B cell (primary cell): ENCODE measurements at regions not wholly inside any gene's neighbourhood (a gene's known extent, or its start where the extent isn't known, plus 50 kb on each side); places are given as distances from the start of the nearest gene placed in this dataset.

ENCODE experiments used
- ATAC-seq: fragments of 200-7000 bp; cut with Tn5 transposase; one replicate; pipeline ENCODE4 v1.10.0; 2021; ENCODE audit warnings: low read depth, mild to moderate bottlenecking, moderate number of reproducible peaks, moderate library complexity
- CTCF ChIA-PET: fragments of 350-600 bp; sonication (Branson Sonifier 250); formaldehyde crosslinking; loops from one replicate; lab custom pipeline; 2021; ENCODE audit warnings: antibody characterized with exemption, inconsistent platforms; lab: Charles Lee
- POLR2A ChIA-PET: fragments of 350-600 bp; sonication (Branson Sonifier 250); formaldehyde crosslinking; loops from one replicate; lab custom pipeline; 2021; ENCODE audit warnings: antibody characterized with exemption; lab: Charles Lee
- DNase-seq: peaks from one replicate; pipeline ENCODE4 v3.0.0; 2013
- H2AFZ ChIP-seq: 2 replicates; pipeline ENCODE4 v1.6.1; 2012; ENCODE audit warnings: mild to moderate bottlenecking, low read depth, low read length; ENCODE audit not compliant: insufficient read depth, poor library complexity, severe bottlenecking
- H3K27ac ChIP-seq, 2 donors: 1 replicate in 1 of 2; 2 replicates in 1 of 2; pipeline ENCODE4 v1.5.1; 2012 to 2013; ENCODE audit warnings: low read length in 2 of 2, mild to moderate bottlenecking in 2 of 2, moderate library complexity in 1 of 2
- H3K27me3 ChIP-seq, 4 experiments: fragments of 200-600 bp in 1 of 4; sonication (generic) in 1 of 4; replicated peaks in 1 of 4; 1 replicate in 2 of 4; 2 replicates in 2 of 4; pipeline versions ENCODE4 v1.6.1 to v1.7.0; 2013 to 2016; ENCODE audit warnings: low read length in 3 of 4, mild to moderate bottlenecking in 2 of 4, mixed read lengths in 1 of 4, moderate library complexity in 1 of 4; ENCODE audit not compliant: insufficient read depth in 4 of 4, control insufficient read depth in 3 of 4; ENCODE audit errors: control extremely low read depth in 1 of 4
- H3K36me3 ChIP-seq, 2 experiments: replicated peaks in 1 of 2; 1 replicate in 1 of 2; 2 replicates in 1 of 2; pipeline versions ENCODE4 v1.6.1 to v1.7.1; 2013; ENCODE audit warnings: low read length in 1 of 2; ENCODE audit not compliant: insufficient read depth in 2 of 2, control insufficient read depth in 1 of 2; ENCODE audit errors: control extremely low read depth in 1 of 2, extremely low read depth in 1 of 2
- H3K4me1 ChIP-seq, 2 donors: fragments of 200-600 bp in 1 of 2; sonication (generic) in 1 of 2; 1 replicate in 1 of 2; 2 replicates in 1 of 2; pipeline versions ENCODE4 v1.5.1 to v1.6.1; 2013 to 2017; ENCODE audit warnings: low read length in 2 of 2; ENCODE audit not compliant: control insufficient read depth in 2 of 2, insufficient read depth in 2 of 2
- H3K4me2 ChIP-seq: replicated peaks from 2 replicates; pipeline ENCODE3; 2012; ENCODE audit warnings: mild to moderate bottlenecking, low read depth, low read length; ENCODE audit not compliant: poor library complexity, severe bottlenecking
- H3K4me3 ChIP-seq, 5 experiments: fragments of 200-600 bp in 1 of 5; sonication (generic) in 1 of 5; 1 replicate in 3 of 5; 2 replicates in 2 of 5; pipeline versions ENCODE4 v1.5.1 to v1.7.0; 2011 to 2016; ENCODE audit warnings: low read length in 4 of 5, mild to moderate bottlenecking in 4 of 5, low read depth in 2 of 5, control low read depth in 1 of 5, moderate library complexity in 1 of 5; ENCODE audit not compliant: insufficient read depth in 1 of 5; ENCODE audit errors: control extremely low read depth in 1 of 5, extremely low read depth in 1 of 5
- H3K79me2 ChIP-seq: fragments of 200-600 bp; sonication (generic); one replicate; pipeline ENCODE4 v1.6.0; 2016; ENCODE audit warnings: low read length; ENCODE audit not compliant: control insufficient read depth, insufficient read depth
- H3K9ac ChIP-seq: fragments of 200-600 bp; sonication (generic); 2 replicates; pipeline ENCODE4 v1.6.1; 2017; ENCODE audit warnings: mild to moderate bottlenecking, low read length, moderate library complexity
- H3K9me3 ChIP-seq, 3 donors: one replicate each; pipeline versions ENCODE4 v1.6.1 to v1.7.1; 2013; ENCODE audit warnings: low read length in 2 of 3; ENCODE audit not compliant: control insufficient read depth in 2 of 3, insufficient read depth in 1 of 3; ENCODE audit errors: control extremely low read depth in 1 of 3
- H4K20me1 ChIP-seq: 2 replicates; pipeline ENCODE4 v1.6.0; 2012; ENCODE audit warnings: mild to moderate bottlenecking, low read length; ENCODE audit not compliant: insufficient read depth, control insufficient read depth, poor library complexity, severe bottlenecking
- H3K27ac Mint-ChIP-seq: one replicate; pipeline ENCODE4 v1.8.0; 2021; ENCODE audit warnings: mixed read lengths
- H3K27me3 Mint-ChIP-seq: one replicate; pipeline ENCODE4 v1.8.0; 2021; ENCODE audit warnings: mixed read lengths
- H3K4me1 Mint-ChIP-seq: one replicate; pipeline ENCODE4 v1.8.0; 2021; ENCODE audit warnings: mixed read lengths
- H3K4me3 Mint-ChIP-seq: one replicate; pipeline ENCODE4 v1.8.0; 2021; ENCODE audit warnings: mixed read lengths
- H3K9me3 Mint-ChIP-seq: one replicate; pipeline ENCODE4 v1.8.0; 2022; ENCODE audit warnings: mixed read lengths; ENCODE audit not compliant: insufficient read depth
- EZH2 ChIP-seq: IDR thresholded peaks from 2 replicates; pipeline ENCODE4 v1.6.1; 2012; ENCODE audit warnings: borderline replicate concordance, low read depth, mild to moderate bottlenecking, moderate library complexity, low read length; ENCODE audit not compliant: insufficient read depth, poor library complexity, severe bottlenecking
- WGBS: methylation state at CpG from one replicate; pipeline ENCODE4 v1.1.5; 2013; ENCODE audit warnings: missing lambda C conversion rate; ENCODE audit not compliant: insufficient coverage; 5-methylcytosine and 5-hydroxymethylcytosine counted together
- intact Hi-C: fragments of 100-400 bp; cut with micrococcal nuclease; formaldehyde crosslinking; loops from one replicate; pipeline ENCODE4 v1.10.0; 2022
- TF ChIP-seq, protein P1 (sequence below): fragments of 200-600 bp; IDR thresholded peaks from one replicate; pipeline ENCODE4 v1.8.0; 2022; ENCODE audit warnings: antibody characterized with exemption, mild to moderate bottlenecking

DNA sequence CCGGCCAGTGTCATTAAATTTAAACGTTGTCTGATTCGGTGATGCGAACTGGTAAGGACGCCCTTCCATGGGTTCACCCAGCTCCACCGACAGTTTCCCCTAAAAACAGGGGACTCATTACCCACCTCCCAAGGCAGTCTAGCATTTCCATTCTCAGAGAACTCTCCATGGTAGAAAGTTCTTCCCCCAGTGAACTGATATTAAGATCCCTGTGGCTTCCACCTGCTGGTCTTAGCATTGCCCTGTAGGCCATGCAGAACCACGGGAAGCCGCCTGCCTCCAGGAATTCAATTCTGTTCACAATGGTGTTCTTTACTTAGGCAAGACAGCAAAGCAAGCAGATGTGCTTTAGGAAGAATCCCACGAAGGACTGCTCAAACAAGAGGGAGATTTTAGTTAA, 128.9 kb upstream of the NANOS1 start:
- H4K20me1 ChIP-seq: no peaks in the 10 kb centered on the region
- ChIA-PET CTCF (no interaction called here), POLR2A (no interaction called here)
- TF ChIP-seq EZH2: no peak
- TF ChIP-seq, protein P1, sequence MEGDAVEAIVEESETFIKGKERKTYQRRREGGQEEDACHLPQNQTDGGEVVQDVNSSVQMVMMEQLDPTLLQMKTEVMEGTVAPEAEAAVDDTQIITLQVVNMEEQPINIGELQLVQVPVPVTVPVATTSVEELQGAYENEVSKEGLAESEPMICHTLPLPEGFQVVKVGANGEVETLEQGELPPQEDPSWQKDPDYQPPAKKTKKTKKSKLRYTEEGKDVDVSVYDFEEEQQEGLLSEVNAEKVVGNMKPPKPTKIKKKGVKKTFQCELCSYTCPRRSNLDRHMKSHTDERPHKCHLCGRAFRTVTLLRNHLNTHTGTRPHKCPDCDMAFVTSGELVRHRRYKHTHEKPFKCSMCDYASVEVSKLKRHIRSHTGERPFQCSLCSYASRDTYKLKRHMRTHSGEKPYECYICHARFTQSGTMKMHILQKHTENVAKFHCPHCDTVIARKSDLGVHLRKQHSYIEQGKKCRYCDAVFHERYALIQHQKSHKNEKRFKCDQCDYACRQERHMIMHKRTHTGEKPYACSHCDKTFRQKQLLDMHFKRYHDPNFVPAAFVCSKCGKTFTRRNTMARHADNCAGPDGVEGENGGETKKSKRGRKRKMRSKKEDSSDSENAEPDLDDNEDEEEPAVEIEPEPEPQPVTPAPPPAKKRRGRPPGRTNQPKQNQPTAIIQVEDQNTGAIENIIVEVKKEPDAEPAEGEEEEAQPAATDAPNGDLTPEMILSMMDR: no peak
- DNase-seq: no peak
- no peak overlapping the region for H3K9ac ChIP-seq
- no peak overlapping the region for H3K4me2 ChIP-seq
- no peak overlapping the region for H2AFZ ChIP-seq
- no peak overlapping the region for H3K27ac ChIP-seq
- no peaks in the 10 kb centered on the region for H3K36me3 ChIP-seq
- H3K27ac Mint-ChIP-seq: no peak overlapping the region
- WGBS: 91% methylated on average over 7 of the region's 9 CpGs
- H3K4me1 ChIP-seq: no peaks in the 10 kb centered on the region
- no peaks in the 10 kb centered on the region for H3K79me2 ChIP-seq
- no peaks in the 10 kb centered on the region for H3K27me3 ChIP-seq
- ATAC-seq: no peak
- no peak overlapping the region for H3K4me3 ChIP-seq
- intact Hi-C loops: no loop called here
- peaks cover 21% of the 10 kb centered on the region for H3K27me3 Mint-ChIP-seq
- H3K9me3 Mint-ChIP-seq: no peaks in the 10 kb centered on the region
- H3K4me3 Mint-ChIP-seq: no peak overlapping the region
- H3K4me1 Mint-ChIP-seq: no peaks in the 10 kb centered on the region
- peaks cover 0 to 11% (median 0%) of the 10 kb centered on the region in 3 donors for H3K9me3 ChIP-seq

DNA sequence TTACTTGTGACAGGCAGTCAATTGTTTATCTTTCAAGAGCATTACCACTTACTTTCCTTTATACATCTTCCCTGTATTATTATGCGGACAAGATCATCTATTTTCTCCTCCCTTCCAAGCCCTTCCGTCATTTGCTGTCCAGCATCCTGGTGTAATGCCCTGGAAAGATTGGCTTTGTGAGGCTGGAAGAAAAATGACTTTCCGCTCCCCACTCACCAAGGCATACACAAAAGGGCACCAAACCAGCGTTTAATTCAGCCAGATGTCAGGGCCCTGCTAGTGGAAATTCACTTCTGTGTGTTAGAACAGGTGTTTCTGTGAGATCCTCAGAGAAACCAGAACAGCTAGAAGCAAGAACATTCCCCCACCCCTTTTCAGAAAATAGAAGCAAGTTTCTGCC, 128.1 kb upstream of the NANOS1 start:
- Histone ChIP-seq H3K9me3 (peaks cover 0 to 11% (median 0%) of the 10 kb centered on the region in 3 donors), H3K36me3 (no peaks in the 10 kb centered on the region), H3K4me2 (no peak overlapping the region), H3K27me3 (no peaks in the 10 kb centered on the region), H3K9ac (no peak overlapping the region), H3K79me2 (no peaks in the 10 kb centered on the region), H3K4me1 (no peaks in the 10 kb centered on the region), H3K4me3 (no peak overlapping the region), H4K20me1 (no peaks in the 10 kb centered on the region), H2AFZ (no peak overlapping the region), H3K27ac (no peak overlapping the region)
- no CpG with 5 or more reads among the region's 4 CpGs for whole genome bisulfite sequencing
- DNase-seq (no peak), ATAC-seq (no peak)
- POLR2A ChIA-PET: no interaction called here
- Mint-ChIP-seq H3K4me1 (no peaks in the 10 kb centered on the region), H3K27me3 (peaks cover 23% of the 10 kb centered on the region), H3K9me3 (no peaks in the 10 kb centered on the region), H3K27ac (no peak overlapping the region), H3K4me3 (no peak overlapping the region)
- TF ChIP-seq, protein P1: no peak
- TF ChIP-seq EZH2: no peak
- intact Hi-C loops: no loop called here
- CTCF ChIA-PET: no interaction called here
